Esophagus muscularis mucosa (tissue), 3 donors: ENCODE measurements at regions not wholly inside any gene's neighbourhood (a gene's known extent, or its start where the extent isn't known, plus 50 kb on each side); places are given as distances from the start of the nearest gene placed in this dataset.

Experiments used
- EP300 ChIP-seq: sonication (generic); formaldehyde crosslinking; IDR thresholded peaks from one replicate; pipeline ENCODE4 v1.6.1; 2017; ENCODE audit warnings: antibody characterized with exemption
- TF ChIP-seq, protein P1 (sequence below), 3 experiments: fragments of 200-600 bp in 2 of 3; fragments of 450-650 bp in 1 of 3; sonication (generic) in 2 of 3; IDR thresholded peaks; one replicate each; pipeline ENCODE4 v1.5.1; 2017 to 2019; ENCODE audit warnings: antibody characterized with exemption in 3 of 3, mild to moderate bottlenecking in 2 of 3, moderate library complexity in 1 of 3

DNA sequence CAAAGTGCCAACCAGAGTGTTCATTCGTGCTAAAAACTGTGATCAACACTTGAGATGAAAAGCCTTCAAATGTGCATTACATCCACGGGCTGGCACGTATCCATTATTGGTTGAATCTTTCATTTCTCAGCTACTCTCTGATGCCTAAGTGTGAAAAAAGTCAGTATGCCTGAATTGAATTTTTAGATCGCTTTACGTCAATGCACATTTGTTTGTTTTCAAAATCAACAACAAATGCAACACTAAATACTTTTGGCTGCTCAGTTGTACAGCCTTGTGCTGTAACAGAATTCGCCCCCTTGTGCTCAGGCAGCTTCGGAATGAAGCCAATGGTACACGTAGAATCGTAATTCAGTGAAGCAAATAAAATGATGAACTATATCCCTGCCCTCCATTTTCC lies 446.5 kb upstream of the NRP1 start:
- TF ChIP-seq, protein P1, sequence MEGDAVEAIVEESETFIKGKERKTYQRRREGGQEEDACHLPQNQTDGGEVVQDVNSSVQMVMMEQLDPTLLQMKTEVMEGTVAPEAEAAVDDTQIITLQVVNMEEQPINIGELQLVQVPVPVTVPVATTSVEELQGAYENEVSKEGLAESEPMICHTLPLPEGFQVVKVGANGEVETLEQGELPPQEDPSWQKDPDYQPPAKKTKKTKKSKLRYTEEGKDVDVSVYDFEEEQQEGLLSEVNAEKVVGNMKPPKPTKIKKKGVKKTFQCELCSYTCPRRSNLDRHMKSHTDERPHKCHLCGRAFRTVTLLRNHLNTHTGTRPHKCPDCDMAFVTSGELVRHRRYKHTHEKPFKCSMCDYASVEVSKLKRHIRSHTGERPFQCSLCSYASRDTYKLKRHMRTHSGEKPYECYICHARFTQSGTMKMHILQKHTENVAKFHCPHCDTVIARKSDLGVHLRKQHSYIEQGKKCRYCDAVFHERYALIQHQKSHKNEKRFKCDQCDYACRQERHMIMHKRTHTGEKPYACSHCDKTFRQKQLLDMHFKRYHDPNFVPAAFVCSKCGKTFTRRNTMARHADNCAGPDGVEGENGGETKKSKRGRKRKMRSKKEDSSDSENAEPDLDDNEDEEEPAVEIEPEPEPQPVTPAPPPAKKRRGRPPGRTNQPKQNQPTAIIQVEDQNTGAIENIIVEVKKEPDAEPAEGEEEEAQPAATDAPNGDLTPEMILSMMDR (IDR thresholded peaks at IDR 0.05): no peak
- no peak for TF ChIP-seq EP300
